Ovary (tissue), 3 donors: ENCODE measurements at regions not wholly inside any gene's neighbourhood (a gene's known extent, or its start where the extent isn't known, plus 50 kb on each side); places are given as distances from the start of the nearest gene placed in this dataset.

Source experiments
- CTCF ChIP-seq, 3 donors: fragments of 450-650 bp in 2 of 3; fragments of 200-600 bp in 1 of 3; IDR thresholded peaks; one replicate each; pipeline versions ENCODE4 v1.5.1 to v1.8.0; 2016 to 2022; ENCODE audit warnings: antibody characterized with exemption in 3 of 3, mild to moderate bottlenecking in 1 of 3
- POLR2A ChIP-seq: fragments of 450-650 bp; IDR thresholded peaks from one replicate; pipeline ENCODE4 v1.6.1; 2017; ENCODE audit warnings: antibody characterized with exemption, mild to moderate bottlenecking, moderate library complexity
- donor health status: DM: no; HTN: no; CAD: no.

GRCh38 chr14:96745500-96746051, 51.6 kb upstream of the VRK1 start:
- TF ChIP-seq CTCF (IDR thresholded peaks at IDR 0.05) (no peak), POLR2A (no peak)
